Adrenal gland (tissue), 9 donors: ENCODE measurements at regions not wholly inside any gene's neighbourhood (a gene's known extent, or its start where the extent isn't known, plus 50 kb on each side); places are given as distances from the start of the nearest gene placed in this dataset.

ENCODE experiments used
- DNase-seq, 7 donors: peaks; one replicate each; pipeline ENCODE4 v3.0.0-alpha.2; 2019 to 2020
- H3K27ac ChIP-seq, 5 donors: fragments of 200-600 bp; sonication (generic) in 4 of 5; 1 replicate in 3 of 5; 2 replicates in 2 of 5; pipeline versions ENCODE4 v1.5.1 to v1.8.0; 2016 to 2020; ENCODE audit warnings: mild to moderate bottlenecking in 1 of 5
- H3K27me3 ChIP-seq: fragments of 200-600 bp; 2 replicates; pipeline ENCODE4 v1.8.0; 2021
- H3K36me3 ChIP-seq, 2 donors: fragments of 200-600 bp; replicated peaks in 1 of 2; 1 replicate in 1 of 2; 2 replicates in 1 of 2; pipeline versions ENCODE4 v1.5.1 to v1.8.0; 2018 to 2022
- H3K4me1 ChIP-seq, 2 donors: fragments of 200-600 bp; replicated peaks in 1 of 2; 1 replicate in 1 of 2; 2 replicates in 1 of 2; pipeline versions ENCODE4 v1.5.1 to v1.8.0; 2018 to 2021
- H3K4me3 ChIP-seq, 4 donors: fragments of 200-600 bp; sonication (generic) in 3 of 4; one replicate each; pipeline ENCODE4 v1.5.1; 2016 to 2018
- H3K9me3 ChIP-seq, 3 donors: fragments of 200-600 bp; sonication (generic) in 1 of 3; replicated peaks in 1 of 3; 1 replicate in 2 of 3; 2 replicates in 1 of 3; pipeline versions ENCODE4 v1.5.1 to v1.8.0; 2016 to 2021
- CTCF ChIP-seq, 6 experiments: fragments of 450-650 bp in 4 of 6; fragments of 200-600 bp in 2 of 6; sonication (generic) in 1 of 6; IDR thresholded peaks; 1 replicate in 5 of 6; 2 replicates in 1 of 6; pipeline versions ENCODE4 v1.5.1 to v1.8.0; 2016 to 2021; ENCODE audit warnings: antibody characterized with exemption in 6 of 6, mild to moderate bottlenecking in 2 of 6, moderate library complexity in 1 of 6
- POLR2A ChIP-seq, 2 donors: fragments of 450-650 bp; IDR thresholded peaks; one replicate each; pipeline ENCODE4 v1.6.1; 2017; ENCODE audit warnings: antibody characterized with exemption in 2 of 2, mild to moderate bottlenecking in 2 of 2, moderate library complexity in 1 of 2
- WGBS, 4 donors: extraction: QIAGEN DNeasy Blood & Tissue Kit in 2 of 4; methylation state at CpG; one replicate each; pipeline versions ENCODE4 v1.1.5 to v1.1.7; 2013 to 2017; 5-methylcytosine and 5-hydroxymethylcytosine counted together
- intact Hi-C, 2 donors: fragments of 100-400 bp; cut with DNase I; formaldehyde crosslinking; loops; one replicate each; pipeline versions ENCODE4 v1.14.1 to v1.15.0; 2022 to 2023
- donor health status: healthy with polysubstance abuse.
- donor health status: Bipolar disorder and iron deficiency.
- donor health status: DM: yes; HTN: yes; CAD: no.
- donor health status: DM: no; HTN: no; CAD: no.
- donor health status: DM: no; HTN: no; CAD: no.

- WGBS, 4 donors: 79 to 98% (median 83%) methylated on average over 3 of the region's 3 CpGs
- Histone ChIP-seq H3K4me1 (no peaks in the 10 kb centered on the region), H3K27me3 (no peaks in the 10 kb centered on the region), H3K9me3 (no peaks in the 10 kb centered on the region), H3K4me3 (no peak overlapping the region), H3K27ac (no peak overlapping the region), H3K36me3 (no peaks in the 10 kb centered on the region)
- no peak for DNase-seq
- TF ChIP-seq POLR2A (IDR thresholded peaks at IDR 0.05) (no peak), CTCF (IDR thresholded peaks at IDR 0.05) (no peak)
- intact Hi-C loops: no loop called here
These were observed 101.8 kb upstream of the CYSLTR1 start for GRCh38 chrX:78429172-78429571.

- H3K9me3 ChIP-seq: no peaks in the 10 kb centered on the region
- no peaks in the 10 kb centered on the region for H3K4me1 ChIP-seq
- 81 to 86% (median 84%) methylated on average over 2 of the region's 2 CpGs for WGBS, 4 donors
- DNase-seq: no peak
- H3K27ac ChIP-seq: no peak overlapping the region
- TF ChIP-seq CTCF (IDR thresholded peaks at IDR 0.05): no peak
- TF ChIP-seq POLR2A (IDR thresholded peaks at IDR 0.05): no peak
- H3K36me3 ChIP-seq: no peaks in the 10 kb centered on the region
- H3K4me3 ChIP-seq: no peak overlapping the region
- intact Hi-C loops: no loop called here
- no peaks in the 10 kb centered on the region for H3K27me3 ChIP-seq
These were observed 61.3 kb upstream of the CYSLTR1 start for GRCh38 chrX:78388663-78389062.

DNA sequence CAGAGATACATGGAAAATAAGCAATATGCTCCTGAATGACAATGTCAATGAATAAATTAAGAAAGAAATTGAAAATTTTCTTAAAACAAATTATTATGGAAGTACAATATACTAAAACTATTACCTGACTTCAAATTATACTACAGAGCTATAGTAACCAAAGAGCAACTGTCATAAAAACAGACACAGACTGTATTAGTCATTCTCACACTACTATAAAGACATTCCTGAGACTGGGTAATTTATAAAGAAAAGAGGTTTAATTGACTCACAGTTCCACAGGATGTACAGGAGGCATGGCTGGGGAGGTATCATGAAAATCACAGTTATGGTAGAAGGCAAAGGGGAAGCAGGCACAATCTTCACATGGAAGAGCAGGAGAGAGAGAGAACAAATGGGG, 60.0 kb upstream of the CYSLTR1 start:
- no peak for TF ChIP-seq POLR2A (IDR thresholded peaks at IDR 0.05)
- TF ChIP-seq CTCF (IDR thresholded peaks at IDR 0.05): no peak
- Histone ChIP-seq H3K9me3 (no peaks in the 10 kb centered on the region), H3K4me3 (no peak overlapping the region), H3K27ac (no peak overlapping the region), H3K36me3 (no peaks in the 10 kb centered on the region), H3K4me1 (no peaks in the 10 kb centered on the region), H3K27me3 (no peaks in the 10 kb centered on the region)
- no peak for DNase-seq
- intact Hi-C loops: no loop called here

DNA sequence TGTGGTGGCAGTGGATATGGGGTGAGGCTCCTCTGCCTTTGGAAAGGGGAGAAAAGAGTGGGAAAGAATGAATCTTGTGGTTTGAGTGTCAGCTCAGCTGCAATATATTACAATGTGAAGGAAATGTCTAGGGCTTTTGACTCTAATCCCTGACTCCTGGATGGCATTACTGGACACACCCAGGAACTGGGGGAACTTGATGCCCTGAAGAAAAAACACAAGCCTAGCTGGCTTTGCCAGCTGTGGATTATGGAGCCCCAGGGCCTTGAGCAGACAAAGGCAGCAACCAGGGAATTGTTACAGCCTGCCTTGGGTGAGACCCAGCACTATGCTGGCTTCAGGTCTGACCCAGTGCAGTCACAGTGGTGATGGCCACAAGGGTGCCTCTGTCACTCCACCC, 57.1 kb upstream of the CYSLTR1 start:
- no peak overlapping the region for H3K4me3 ChIP-seq
- intact Hi-C loops: no loop called here

More for the DNA sequence above, 57.1 kb upstream of the CYSLTR1 start:
- TF ChIP-seq POLR2A (IDR thresholded peaks at IDR 0.05) (no peak), CTCF (IDR thresholded peaks at IDR 0.05) (no peak)
- H3K9me3 ChIP-seq: no peaks in the 10 kb centered on the region
- no peaks in the 10 kb centered on the region for H3K4me1 ChIP-seq
- no peak for DNase-seq
- H3K36me3 ChIP-seq: no peaks in the 10 kb centered on the region
- H3K27ac ChIP-seq: no peak overlapping the region
- H3K27me3 ChIP-seq: peaks cover 8% of the 10 kb centered on the region
